ENCODE measurements at regions not wholly inside any gene's neighbourhood (a gene's known extent, or its start where the extent isn't known, plus 50 kb on each side); places are given as distances from the start of the nearest gene placed in this dataset.

GRCh38 chr1:190602325-190602724 is 124.7 kb upstream of the BRINP3 start:
- TF ChIP-seq TCF4 (CRISPR knock-in tag; IDR thresholded peaks at IDR 0.05; ENCODE audit: borderline replicate concordance) (no peak), PPARA (CRISPR knock-in tag; IDR thresholded peaks at IDR 0.05; ENCODE audit: borderline replicate concordance) (no peak), PATZ1 (CRISPR knock-in tag; IDR thresholded peaks at IDR 0.05; ENCODE audit: borderline replicate concordance) (no peak), CREB5 (CRISPR knock-in tag; IDR thresholded peaks at IDR 0.05; ENCODE audit: low read depth) (no peak), ZFP30 (CRISPR knock-in tag; IDR thresholded peaks at IDR 0.05) (no peak)

All from SK-N-SH treated with all-trans-retinoic acid at 6 μM for 48 hours (cell line).